DOHH2 (cell line): ENCODE measurements at regions not wholly inside any gene's neighbourhood (a gene's known extent, or its start where the extent isn't known, plus 50 kb on each side); places are given as distances from the start of the nearest gene placed in this dataset.

Source experiments
- H3F3A ChIP-seq: fragments of 200-600 bp; sonication (generic), shearing (Covaris generic); 2 replicates; pipeline ENCODE4 v1.6.0; 2016; ENCODE audit warnings: antibody characterized with exemption, mild to moderate bottlenecking; ENCODE audit not compliant: control insufficient read depth, insufficient read depth
- H3K27ac ChIP-seq: fragments of 200-600 bp; sonication (generic); 2 replicates; pipeline ENCODE4 v1.5.1; 2014; ENCODE audit warnings: low read depth, mild to moderate bottlenecking, low read length, moderate library complexity
- H3K27me3 ChIP-seq: fragments of 200-600 bp; sonication (generic); 2 replicates; pipeline ENCODE4 v1.6.1; 2014; ENCODE audit warnings: mild to moderate bottlenecking, low read length, mixed read lengths; ENCODE audit not compliant: control insufficient read depth
- H3K36me3 ChIP-seq: fragments of 200-600 bp; sonication (generic); 2 replicates; pipeline ENCODE4 v1.6.1; 2014; ENCODE audit warnings: mild to moderate bottlenecking, low read length, moderate library complexity, mixed read lengths; ENCODE audit not compliant: control insufficient read depth
- H3K4me1 ChIP-seq: fragments of 200-600 bp; sonication (generic); 2 replicates; pipeline ENCODE4 v1.6.1; 2014; ENCODE audit warnings: mild to moderate bottlenecking, low read length, mixed read lengths; ENCODE audit not compliant: control insufficient read depth
- H3K4me2 ChIP-seq: fragments of 200-600 bp; sonication (generic); 2 replicates; pipeline ENCODE4 v1.6.0; 2014; ENCODE audit warnings: mild to moderate bottlenecking, low read length, moderate library complexity
- H3K4me3 ChIP-seq: fragments of 200-600 bp; sonication (generic); 2 replicates; pipeline ENCODE4 v1.5.1; 2014; ENCODE audit warnings: mild to moderate bottlenecking, low read length, mixed read lengths
- H3K79me2 ChIP-seq: fragments of 200-600 bp; sonication (generic); 2 replicates; pipeline ENCODE4 v1.6.1; 2014; ENCODE audit warnings: mild to moderate bottlenecking, low read length, mixed read lengths; ENCODE audit not compliant: control insufficient read depth
- H3K9me2 ChIP-seq: fragments of 200-600 bp; sonication (generic); replicated peaks from 2 replicates; pipeline ENCODE4 v1.6.1; 2014; ENCODE audit warnings: mild to moderate bottlenecking, low read length, mixed read lengths; ENCODE audit not compliant: control insufficient read depth
- H3K9me3 ChIP-seq: fragments of 200-600 bp; sonication (generic); 2 replicates; pipeline ENCODE4 v1.6.1; 2014; ENCODE audit warnings: antibody characterized with exemption, low read length, mixed read lengths; ENCODE audit not compliant: control insufficient read depth, insufficient read depth
- H4K20me1 ChIP-seq: fragments of 200-600 bp; sonication (generic); 2 replicates; pipeline ENCODE4 v1.6.0; 2014; ENCODE audit warnings: low read depth, mild to moderate bottlenecking, antibody characterized with exemption, low read length, moderate library complexity; ENCODE audit not compliant: control insufficient read depth, insufficient read depth
- CTCF ChIP-seq: fragments of 200-600 bp; sonication (generic); IDR thresholded peaks from one replicate; pipeline ENCODE4 v1.5.1; 2014; ENCODE audit warnings: antibody characterized with exemption, mild to moderate bottlenecking, low read depth, low read length; ENCODE audit not compliant: poor library complexity, severe bottlenecking
- EZH2phosphoT487 ChIP-seq: fragments of 200-600 bp; sonication (generic); IDR thresholded peaks from 2 replicates; pipeline ENCODE4 v1.6.1; 2017; ENCODE audit warnings: borderline replicate concordance, mild to moderate bottlenecking, antibody characterized with exemption, low read length, moderate library complexity, mixed read lengths

- TF ChIP-seq EZH2phosphoT487 (no peak), CTCF (no peak)
- H3F3A ChIP-seq: no peaks in the 10 kb centered on the region
- H3K27ac ChIP-seq: no peak overlapping the region
- no peak overlapping the region for H3K4me2 ChIP-seq
- no peaks in the 10 kb centered on the region for H3K79me2 ChIP-seq
- H3K9me2 ChIP-seq: no peaks in the 10 kb centered on the region
- no peak overlapping the region for H3K4me3 ChIP-seq
- H3K4me1 ChIP-seq: no peaks in the 10 kb centered on the region
- H3K36me3 ChIP-seq: no peaks in the 10 kb centered on the region
- H4K20me1 ChIP-seq: no peaks in the 10 kb centered on the region
- no peaks in the 10 kb centered on the region for H3K9me3 ChIP-seq
- H3K27me3 ChIP-seq: no peaks in the 10 kb centered on the region
Observed at GRCh38 chr3:161977063-161977462, 480.5 kb downstream of the OTOL1 start.

- no peaks in the 10 kb centered on the region for H3K9me2 ChIP-seq
- no peak for TF ChIP-seq EZH2phosphoT487
- no peak for TF ChIP-seq CTCF
- H3K27me3 ChIP-seq: no peaks in the 10 kb centered on the region
Observed at GRCh38 chr3:161977850-161978249, 481.2 kb downstream of the OTOL1 start.

GRCh38 chr3:161987933-161988332 is 491.3 kb downstream of the OTOL1 start:
- no peak overlapping the region for H3K27ac ChIP-seq
- no peaks in the 10 kb centered on the region for H3K27me3 ChIP-seq
- TF ChIP-seq EZH2phosphoT487: no peak
- no peak for TF ChIP-seq CTCF
- no peaks in the 10 kb centered on the region for H3K79me2 ChIP-seq
- no peak overlapping the region for H3K4me3 ChIP-seq
- H3K4me2 ChIP-seq: no peak overlapping the region
- no peaks in the 10 kb centered on the region for H3F3A ChIP-seq
- H3K4me1 ChIP-seq: no peaks in the 10 kb centered on the region
- no peaks in the 10 kb centered on the region for H3K9me3 ChIP-seq
- H4K20me1 ChIP-seq: no peaks in the 10 kb centered on the region
- H3K9me2 ChIP-seq: no peaks in the 10 kb centered on the region
- no peaks in the 10 kb centered on the region for H3K36me3 ChIP-seq

More at GRCh38 chr3:161977850-161978249, 481.2 kb downstream of the OTOL1 start:
- H3K9me3 ChIP-seq: no peaks in the 10 kb centered on the region
- no peaks in the 10 kb centered on the region for H3F3A ChIP-seq
- no peak overlapping the region for H3K4me2 ChIP-seq
- no peaks in the 10 kb centered on the region for H3K79me2 ChIP-seq
- H3K36me3 ChIP-seq: no peaks in the 10 kb centered on the region
- H3K27ac ChIP-seq: no peak overlapping the region
- H4K20me1 ChIP-seq: no peaks in the 10 kb centered on the region
- H3K4me1 ChIP-seq: no peaks in the 10 kb centered on the region
- no peak overlapping the region for H3K4me3 ChIP-seq

GRCh38 chr3:161989012-161989411 is 492.4 kb downstream of the OTOL1 start:
- Histone ChIP-seq H3K27me3 (no peaks in the 10 kb centered on the region), H3K9me2 (no peaks in the 10 kb centered on the region), H3K79me2 (no peaks in the 10 kb centered on the region), H3F3A (no peaks in the 10 kb centered on the region), H3K36me3 (no peaks in the 10 kb centered on the region), H3K4me3 (no peak overlapping the region), H3K4me2 (no peak overlapping the region), H3K9me3 (no peaks in the 10 kb centered on the region), H3K27ac (no peak overlapping the region), H3K4me1 (no peaks in the 10 kb centered on the region), H4K20me1 (no peaks in the 10 kb centered on the region)
- TF ChIP-seq EZH2phosphoT487 (no peak), CTCF (no peak)
